GM19452 (cell line): ENCODE measurements at regions not wholly inside any gene's neighbourhood (a gene's known extent, or its start where the extent isn't known, plus 50 kb on each side); places are given as distances from the start of the nearest gene placed in this dataset.

Experiments
- ATAC-seq: cut with Tn5 transposase; IDR thresholded peaks from one replicate; pipeline ENCODE4 v1.9.1; 2021; ENCODE audit not compliant: unreplicated experiment

GRCh38 chr16:85548375-85548774, 64.7 kb upstream of the GSE1 start:
- no peak for ATAC-seq

GRCh38 chr16:85549766-85550421, 63.2 kb upstream of the GSE1 start:
- ATAC-seq: no peak

GRCh38 chr16:85550422-85550864, 62.7 kb upstream of the GSE1 start:
- no peak for ATAC-seq

- ATAC-seq: no peak
Measured at GRCh38 chr16:85550953-85551924, 61.9 kb upstream of the GSE1 start.

- no peak for ATAC-seq
Measured at GRCh38 chr16:85552980-85553435, 60.1 kb upstream of the GSE1 start.

GRCh38 chr16:85553436-85554113, 59.5 kb upstream of the GSE1 start:
- ATAC-seq: peak; percentile 26

GRCh38 chr16:85554114-85554888, 58.8 kb upstream of the GSE1 start:
- ATAC-seq: peak; percentile 49

GRCh38 chr16:85554889-85555718, 58.0 kb upstream of the GSE1 start:
- ATAC-seq: no peak

- ATAC-seq: no peak
Measured at GRCh38 chr16:85555719-85556455, 57.2 kb upstream of the GSE1 start.

- no peak for ATAC-seq
Measured at GRCh38 chr16:85556456-85557082, 56.6 kb upstream of the GSE1 start.

GRCh38 chr16:85557083-85557970, 55.8 kb upstream of the GSE1 start:
- no peak for ATAC-seq

GRCh38 chr16:85557971-85558657, 55.0 kb upstream of the GSE1 start:
- no peak for ATAC-seq

GRCh38 chr16:85560932-85561247, 52.2 kb upstream of the GSE1 start:
- ATAC-seq: no peak

- ATAC-seq: no peak
Measured at GRCh38 chr16:85561248-85562092, 51.7 kb upstream of the GSE1 start.

- ATAC-seq: no peak
Measured at GRCh38 chr16:85562093-85562786, 50.9 kb upstream of the GSE1 start.

- no peak for ATAC-seq
Measured at GRCh38 chr16:85563034-85563433, 50.1 kb upstream of the GSE1 start.
